ENCODE measurements at regions not wholly inside any gene's neighbourhood (a gene's known extent, or its start where the extent isn't known, plus 50 kb on each side); places are given as distances from the start of the nearest gene placed in this dataset.

DNA sequence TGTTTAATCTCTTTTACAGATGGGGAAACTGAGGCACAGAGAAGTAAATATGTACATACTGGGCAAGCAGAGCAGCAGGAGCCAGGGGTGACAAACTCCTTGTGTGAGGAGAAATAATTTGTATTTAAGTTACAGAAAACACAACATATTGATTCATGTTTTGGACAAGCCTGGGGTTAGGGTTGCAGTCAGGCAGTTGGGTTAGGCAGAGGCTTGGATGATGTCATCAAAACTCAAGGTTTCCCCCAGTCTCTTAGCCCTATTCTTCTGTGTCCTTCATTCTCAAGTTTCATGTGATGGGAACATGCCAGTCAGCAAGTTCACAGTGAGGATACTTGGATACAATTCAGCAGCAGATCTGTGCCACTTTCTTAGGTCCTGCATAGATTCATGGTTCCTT, 181.4 kb downstream of the CXCL12 start:
- TF ChIP-seq SMC3 (IDR thresholded peaks at IDR 0.05) (no peak), POLR2A (IDR thresholded peaks at IDR 0.05; ENCODE audit: low read length) (no peak), CTCF (IDR thresholded peaks at IDR 0.05) (no peak), MAX (IDR thresholded peaks at IDR 0.05) (no peak), ZFP36 (IDR thresholded peaks at IDR 0.05; ENCODE audit: borderline replicate concordance, partially characterized antibody) (no peak), KDM5A (IDR thresholded peaks at IDR 0.05) (no peak), RAD21 (conservative IDR thresholded peaks at IDR 0.05 in 1 of 2, IDR thresholded peaks at IDR 0.05 in 1 of 2) (no peak), ZC3H11A (IDR thresholded peaks at IDR 0.05) (no peak), REST (IDR thresholded peaks at IDR 0.05) (no peak), HOXA7 (CRISPR knock-in tag; IDR thresholded peaks at IDR 0.05) (no peak)
